HEK293 (cell line): ENCODE measurements at regions not wholly inside any gene's neighbourhood (a gene's known extent, or its start where the extent isn't known, plus 50 kb on each side); places are given as distances from the start of the nearest gene placed in this dataset.

Experiments
- ATF2 ChIP-seq: fragments of 450-650 bp; formaldehyde crosslinking; IDR thresholded peaks from 2 replicates; pipeline ENCODE4 v1.5.1; 2016; ENCODE audit warnings: missing biosample characterization, missing genetic modification characterization, low read depth
- CTCF ChIP-seq: fragments of 450-650 bp; formaldehyde crosslinking; IDR thresholded peaks from 2 replicates; pipeline ENCODE4 v1.5.1; 2016; ENCODE audit warnings: missing biosample characterization, missing genetic modification characterization
- SP2 ChIP-seq: fragments of 450-650 bp; formaldehyde crosslinking; IDR thresholded peaks from 2 replicates; pipeline ENCODE4 v1.5.1; 2016; ENCODE audit warnings: missing biosample characterization, missing genetic modification characterization
- ZEB2 ChIP-seq: fragments of 450-650 bp; formaldehyde crosslinking; IDR thresholded peaks from 2 replicates; pipeline ENCODE4 v1.5.1; 2016; ENCODE audit warnings: missing biosample characterization, missing genetic modification characterization
- ZNF133 ChIP-seq: fragments of 450-650 bp; formaldehyde crosslinking; IDR thresholded peaks from 2 replicates; pipeline ENCODE4 v1.5.1; 2016; ENCODE audit warnings: missing biosample characterization, missing genetic modification characterization
- ZNF239 ChIP-seq: fragments of 450-650 bp; formaldehyde crosslinking; IDR thresholded peaks from 2 replicates; pipeline ENCODE4 v1.5.1; 2016; ENCODE audit warnings: missing biosample characterization, missing genetic modification characterization
- ZNF26 ChIP-seq: fragments of 450-650 bp; formaldehyde crosslinking; IDR thresholded peaks from 2 replicates; pipeline ENCODE4 v1.5.1; 2016; ENCODE audit warnings: missing biosample characterization, missing genetic modification characterization
- ZNF341 ChIP-seq: fragments of 450-650 bp; formaldehyde crosslinking; IDR thresholded peaks from 2 replicates; pipeline ENCODE4; 2016; ENCODE audit warnings: low read depth, missing biosample characterization, missing genetic modification characterization
- ZNF488 ChIP-seq: fragments of 450-650 bp; formaldehyde crosslinking; IDR thresholded peaks from 2 replicates; pipeline ENCODE4 v1.5.1; 2016; ENCODE audit warnings: missing biosample characterization, missing genetic modification characterization
- ZNF654 ChIP-seq: fragments of 450-650 bp; formaldehyde crosslinking; IDR thresholded peaks from 2 replicates; pipeline ENCODE4 v1.5.1; 2016; ENCODE audit warnings: low read depth, missing biosample characterization, missing genetic modification characterization
- ZNF76 ChIP-seq: fragments of 450-650 bp; formaldehyde crosslinking; IDR thresholded peaks from 2 replicates; pipeline ENCODE4; 2016; ENCODE audit warnings: low read depth, missing biosample characterization, missing genetic modification characterization, borderline replicate concordance

GRCh38 chr2:41137031-41137430 lies 685.1 kb upstream of the SLC8A1 start:
- TF ChIP-seq CTCF: no peak
- TF ChIP-seq SP2 (tag by site-specific recombination): no peak
- TF ChIP-seq ZNF488 (tag by site-specific recombination): no peak
- TF ChIP-seq ZNF76: no peak
- TF ChIP-seq ZNF341: no peak
- no peak for TF ChIP-seq ZNF239
- TF ChIP-seq ATF2 (tag by site-specific recombination): no peak
- no peak for TF ChIP-seq ZNF133
- no peak for TF ChIP-seq ZEB2 (tag by site-specific recombination)
- no peak for TF ChIP-seq ZNF26 (tag by site-specific recombination)
- TF ChIP-seq ZNF654: no peak
